SK-N-SH treated with all-trans-retinoic acid at 6 μM for 48 hours (cell line): ENCODE measurements at regions not wholly inside any gene's neighbourhood (a gene's known extent, or its start where the extent isn't known, plus 50 kb on each side); places are given as distances from the start of the nearest gene placed in this dataset.

Experiments used
- ATAC-seq: fragments of 200-7000 bp; cut with Tn5 transposase; 3 replicates; pipeline ENCODE4 v1.9.1; 2020; ENCODE audit warnings: mild to moderate bottlenecking, moderate library complexity
- BACH2 ChIP-seq: fragments of 250-450 bp; sonication (Bioruptor Pico); IDR thresholded peaks from 2 replicates; pipeline ENCODE4 v1.9.0; 2021; ENCODE audit warnings: mild to moderate bottlenecking, borderline replicate concordance
- CSDC2 ChIP-seq: fragments of 250-450 bp; sonication (Bioruptor Pico); IDR thresholded peaks from 2 replicates; pipeline ENCODE4 v1.5.0; 2020; ENCODE audit warnings: mild to moderate bottlenecking, moderate library complexity
- CSRNP3 ChIP-seq: fragments of 250-450 bp; sonication (Bioruptor Pico); IDR thresholded peaks from 2 replicates; pipeline ENCODE4 v1.5.1; 2021; ENCODE audit warnings: mild to moderate bottlenecking, moderate library complexity
- ESRRG ChIP-seq: fragments of 250-450 bp; sonication (Bioruptor Pico); IDR thresholded peaks from 2 replicates; pipeline ENCODE4 v1.6.1; 2021; ENCODE audit warnings: mild to moderate bottlenecking
- ISL1 ChIP-seq: fragments of 250-450 bp; sonication (Bioruptor Pico); IDR thresholded peaks from 2 replicates; pipeline ENCODE4 v2.1.2; 2022; ENCODE audit warnings: mild to moderate bottlenecking, moderate library complexity
- PPARA ChIP-seq: fragments of 250-450 bp; sonication (Bioruptor Pico); IDR thresholded peaks from 2 replicates; pipeline ENCODE4 v1.5.0; 2020; ENCODE audit warnings: mild to moderate bottlenecking, borderline replicate concordance
- SNAI2 ChIP-seq: fragments of 250-450 bp; sonication (Bioruptor Pico); IDR thresholded peaks from 2 replicates; pipeline ENCODE4 v1.5.0; 2020; ENCODE audit warnings: mild to moderate bottlenecking, moderate library complexity
- TCF4 ChIP-seq: fragments of 250-450 bp; sonication (Bioruptor Pico); IDR thresholded peaks from 2 replicates; pipeline ENCODE4 v1.8.0; 2021; ENCODE audit warnings: mild to moderate bottlenecking, moderate library complexity, borderline replicate concordance
- TOX ChIP-seq: fragments of 250-450 bp; sonication (Bioruptor Pico); IDR thresholded peaks from 2 replicates; pipeline ENCODE4 v1.8.0; 2021; ENCODE audit warnings: mild to moderate bottlenecking, moderate library complexity, borderline replicate concordance
- ZC3H10 ChIP-seq: fragments of 250-450 bp; sonication (Bioruptor Pico); IDR thresholded peaks from 2 replicates; pipeline ENCODE4 v1.5.1; 2021; ENCODE audit warnings: mild to moderate bottlenecking, moderate library complexity
- ZFP3 ChIP-seq: fragments of 250-450 bp; sonication (Bioruptor Pico); IDR thresholded peaks from 2 replicates; pipeline ENCODE4 v1.5.0; 2020; ENCODE audit warnings: mild to moderate bottlenecking, moderate library complexity
- ZFP30 ChIP-seq: fragments of 450-650 bp; formaldehyde crosslinking; IDR thresholded peaks from 2 replicates; pipeline ENCODE4 v1.5.0; 2022; ENCODE audit warnings: mild to moderate bottlenecking, moderate library complexity
- ZNF565 ChIP-seq: fragments of 450-650 bp; formaldehyde crosslinking; conservative IDR thresholded peaks from 2 replicates; pipeline ENCODE4 v1.5.0; 2020; ENCODE audit warnings: low read depth, mild to moderate bottlenecking, moderate library complexity
- ZNF70 ChIP-seq: fragments of 450-650 bp; formaldehyde crosslinking; IDR thresholded peaks from 2 replicates; pipeline ENCODE4 v1.5.0; 2020; ENCODE audit warnings: mild to moderate bottlenecking, moderate library complexity
- ZNF8 ChIP-seq: fragments of 450-650 bp; formaldehyde crosslinking; IDR thresholded peaks from 2 replicates; pipeline ENCODE4 v1.5.0; 2020; ENCODE audit warnings: mild to moderate bottlenecking, moderate library complexity
- TF ChIP-seq, protein P1 (sequence below): fragments of 250-450 bp; sonication (Bioruptor Pico); IDR thresholded peaks from 2 replicates; pipeline ENCODE4 v1.8.0; 2020; ENCODE audit warnings: mild to moderate bottlenecking, moderate library complexity, borderline replicate concordance
- TF ChIP-seq, protein P2 (sequence below): fragments of 250-450 bp; sonication (Bioruptor Pico); IDR thresholded peaks from 2 replicates; pipeline ENCODE4 v1.5.1; 2020; ENCODE audit warnings: low read depth, mild to moderate bottlenecking, moderate library complexity

- TF ChIP-seq ESRRG (no peak), ZC3H10 (CRISPR knock-in tag) (no peak), BACH2 (CRISPR knock-in tag) (no peak), TOX (CRISPR knock-in tag) (no peak), ISL1 (CRISPR knock-in tag) (no peak), PPARA (CRISPR knock-in tag) (no peak), ZNF565 (CRISPR knock-in tag) (no peak), ZNF70 (CRISPR knock-in tag) (no peak), CSDC2 (no peak), TCF4 (no peak), ZNF8 (CRISPR knock-in tag) (no peak), ZFP3 (CRISPR knock-in tag) (no peak), ZFP30 (CRISPR knock-in tag) (no peak), CSRNP3 (CRISPR knock-in tag) (no peak), SNAI2 (CRISPR knock-in tag) (no peak)
- TF ChIP-seq, protein P1, sequence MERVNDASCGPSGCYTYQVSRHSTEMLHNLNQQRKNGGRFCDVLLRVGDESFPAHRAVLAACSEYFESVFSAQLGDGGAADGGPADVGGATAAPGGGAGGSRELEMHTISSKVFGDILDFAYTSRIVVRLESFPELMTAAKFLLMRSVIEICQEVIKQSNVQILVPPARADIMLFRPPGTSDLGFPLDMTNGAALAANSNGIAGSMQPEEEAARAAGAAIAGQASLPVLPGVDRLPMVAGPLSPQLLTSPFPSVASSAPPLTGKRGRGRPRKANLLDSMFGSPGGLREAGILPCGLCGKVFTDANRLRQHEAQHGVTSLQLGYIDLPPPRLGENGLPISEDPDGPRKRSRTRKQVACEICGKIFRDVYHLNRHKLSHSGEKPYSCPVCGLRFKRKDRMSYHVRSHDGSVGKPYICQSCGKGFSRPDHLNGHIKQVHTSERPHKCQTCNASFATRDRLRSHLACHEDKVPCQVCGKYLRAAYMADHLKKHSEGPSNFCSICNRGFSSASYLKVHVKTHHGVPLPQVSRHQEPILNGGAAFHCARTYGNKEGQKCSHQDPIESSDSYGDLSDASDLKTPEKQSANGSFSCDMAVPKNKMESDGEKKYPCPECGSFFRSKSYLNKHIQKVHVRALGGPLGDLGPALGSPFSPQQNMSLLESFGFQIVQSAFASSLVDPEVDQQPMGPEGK (CRISPR knock-in tag), result no peak
- TF ChIP-seq, protein P2, sequence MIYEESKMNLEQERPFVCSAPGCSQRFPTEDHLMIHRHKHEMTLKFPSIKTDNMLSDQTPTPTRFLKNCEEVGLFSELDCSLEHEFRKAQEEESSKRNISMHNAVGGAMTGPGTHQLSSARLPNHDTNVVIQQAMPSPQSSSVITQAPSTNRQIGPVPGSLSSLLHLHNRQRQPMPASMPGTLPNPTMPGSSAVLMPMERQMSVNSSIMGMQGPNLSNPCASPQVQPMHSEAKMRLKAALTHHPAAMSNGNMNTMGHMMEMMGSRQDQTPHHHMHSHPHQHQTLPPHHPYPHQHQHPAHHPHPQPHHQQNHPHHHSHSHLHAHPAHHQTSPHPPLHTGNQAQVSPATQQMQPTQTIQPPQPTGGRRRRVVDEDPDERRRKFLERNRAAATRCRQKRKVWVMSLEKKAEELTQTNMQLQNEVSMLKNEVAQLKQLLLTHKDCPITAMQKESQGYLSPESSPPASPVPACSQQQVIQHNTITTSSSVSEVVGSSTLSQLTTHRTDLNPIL (CRISPR knock-in tag), result no peak
- no peak for ATAC-seq
Observed at GRCh38 chr3:23754215-23754614, 51.5 kb upstream of the UBE2E1 start.
